Right atrium auricular region (tissue), 2 donors: ENCODE measurements at regions not wholly inside any gene's neighbourhood (a gene's known extent, or its start where the extent isn't known, plus 50 kb on each side); places are given as distances from the start of the nearest gene placed in this dataset.

Experiments
- DNase-seq: peaks from one replicate; pipeline ENCODE4 v3.0.0-alpha.2; 2019; ENCODE audit warnings: low spot score
- H3K27ac ChIP-seq, 2 donors: fragments of 200-600 bp; sonication (generic); 1 replicate in 1 of 2; 2 replicates in 1 of 2; pipeline ENCODE4 v1.5.1; 2016 to 2019
- H3K27me3 ChIP-seq, 2 donors: fragments of 200-600 bp; sonication (generic); one replicate each; pipeline versions ENCODE4 v1.5.1 to v1.6.0; 2017 to 2019
- H3K36me3 ChIP-seq: fragments of 200-600 bp; sonication (generic); one replicate; pipeline ENCODE4 v1.5.1; 2016
- H3K4me1 ChIP-seq, 2 donors: fragments of 200-600 bp; sonication (generic); one replicate each; pipeline versions ENCODE4 v1.5.1 to v1.6.0; 2017 to 2019
- H3K4me3 ChIP-seq, 2 donors: fragments of 200-600 bp; sonication (generic); 1 replicate in 1 of 2; 2 replicates in 1 of 2; pipeline ENCODE4 v1.5.1; 2017 to 2019; ENCODE audit warnings: mild to moderate bottlenecking in 1 of 2, moderate library complexity in 1 of 2
- H3K9me3 ChIP-seq, 2 donors: fragments of 200-600 bp; sonication (generic); one replicate each; pipeline ENCODE4 v1.5.1; 2019
- CTCF ChIP-seq, 2 donors: fragments of 200-600 bp; sonication (generic); IDR thresholded peaks; one replicate each; pipeline ENCODE4 v1.5.1; 2019; ENCODE audit warnings: antibody characterized with exemption in 2 of 2

GRCh38 chr6:84910906-84911607 lies 146.7 kb upstream of the TBX18 start:
- no peak for TF ChIP-seq CTCF (IDR thresholded peaks at IDR 0.05)
- no peaks in the 10 kb centered on the region for H3K27me3 ChIP-seq
- H3K9me3 ChIP-seq, result no peaks in the 10 kb centered on the region

GRCh38 chr6:84908304-84908904 lies 144.0 kb upstream of the TBX18 start:
- Histone ChIP-seq H3K4me3 (no peak overlapping the region), H3K9me3 (no peaks in the 10 kb centered on the region), H3K27me3 (no peaks in the 10 kb centered on the region), H3K36me3 (no peaks in the 10 kb centered on the region), H3K27ac (no peak overlapping the region), H3K4me1 (no peaks in the 10 kb centered on the region)
- no peak for TF ChIP-seq CTCF (IDR thresholded peaks at IDR 0.05)
- no peak for DNase-seq

More at GRCh38 chr6:84910906-84911607, 146.7 kb upstream of the TBX18 start:
- Histone ChIP-seq H3K4me3 (no peak overlapping the region), H3K27ac (no peak overlapping the region), H3K4me1 (no peaks in the 10 kb centered on the region), H3K36me3 (no peaks in the 10 kb centered on the region)
- DNase-seq, result no peak

- Histone ChIP-seq H3K36me3 (no peaks in the 10 kb centered on the region), H3K27ac (no peak overlapping the region), H3K4me1 (no peaks in the 10 kb centered on the region), H3K9me3 (no peaks in the 10 kb centered on the region), H3K4me3 (no peak overlapping the region), H3K27me3 (no peaks in the 10 kb centered on the region)
- no peak for TF ChIP-seq CTCF (IDR thresholded peaks at IDR 0.05)
- no peak for DNase-seq
These were observed 142.1 kb upstream of the TBX18 start for GRCh38 chr6:84906514-84906913.

GRCh38 chr6:84905823-84906222 lies 141.4 kb upstream of the TBX18 start:
- Histone ChIP-seq H3K27me3 (no peaks in the 10 kb centered on the region), H3K36me3 (no peaks in the 10 kb centered on the region), H3K4me1 (no peaks in the 10 kb centered on the region), H3K27ac (no peak overlapping the region), H3K9me3 (no peaks in the 10 kb centered on the region), H3K4me3 (no peak overlapping the region)
- no peak for DNase-seq
- no peak for TF ChIP-seq CTCF (IDR thresholded peaks at IDR 0.05)

GRCh38 chr6:84902354-84902928 lies 138.0 kb upstream of the TBX18 start:
- Histone ChIP-seq H3K27me3 (no peaks in the 10 kb centered on the region), H3K36me3 (no peaks in the 10 kb centered on the region), H3K9me3 (no peaks in the 10 kb centered on the region), H3K4me1 (no peaks in the 10 kb centered on the region), H3K27ac (no peak overlapping the region), H3K4me3 (no peak overlapping the region)
- DNase-seq, result no peak
- TF ChIP-seq CTCF (IDR thresholded peaks at IDR 0.05), result no peak
